H1 (cell line): ENCODE measurements at regions not wholly inside any gene's neighbourhood (a gene's known extent, or its start where the extent isn't known, plus 50 kb on each side); places are given as distances from the start of the nearest gene placed in this dataset.

Experiments used
- BRCA1 ChIP-seq: IDR thresholded peaks from 2 replicates; pipeline ENCODE4 v1.6.1; 2012; ENCODE audit warnings: low read depth, low read length, improper control_type of control experiment
- HDAC6 ChIP-seq: IDR thresholded peaks from one replicate; pipeline ENCODE4 v1.7.1; 2012; ENCODE audit warnings: low read depth, mild to moderate bottlenecking, inconsistent platforms, low read length, moderate library complexity
- JUN ChIP-seq: IDR thresholded peaks from 2 replicates; pipeline ENCODE4 v1.6.1; 2011; ENCODE audit warnings: low read depth, mild to moderate bottlenecking, improper control_type of control experiment, low read length
- NRF1 ChIP-seq: IDR thresholded peaks from 2 replicates; pipeline ENCODE4 v1.6.1; 2011; ENCODE audit warnings: mild to moderate bottlenecking, low read depth, low read length, improper control_type of control experiment
- POLR2A ChIP-seq, 2 experiments: IDR thresholded peaks; 1 replicate in 1 of 2; 2 replicates in 1 of 2; pipeline ENCODE4 v1.6.1; 2011; ENCODE audit warnings: low read depth in 2 of 2, low read length in 2 of 2, mild to moderate bottlenecking in 2 of 2; ENCODE audit errors: control extremely low read depth in 1 of 2
- RAD21 ChIP-seq, 2 experiments: IDR thresholded peaks in 1 of 2; conservative IDR thresholded peaks in 1 of 2; 2 replicates each; pipeline ENCODE4 v1.6.1; 2011; ENCODE audit warnings: low read depth in 2 of 2, low read length in 2 of 2, improper control_type of control experiment in 1 of 2, inconsistent platforms in 1 of 2, mild to moderate bottlenecking in 1 of 2, moderate library complexity in 1 of 2
- TAF7 ChIP-seq: optimal IDR thresholded peaks from 2 replicates; pipeline ENCODE3; 2011; ENCODE audit warnings: low read depth, mild to moderate bottlenecking, inconsistent platforms, low read length, moderate library complexity, borderline replicate concordance
- YY1 ChIP-seq: IDR thresholded peaks from 2 replicates; pipeline ENCODE4 v1.6.1; 2011; ENCODE audit warnings: low read depth, mild to moderate bottlenecking, low read length
- TF ChIP-seq, protein P1 (sequence below), 3 experiments: IDR thresholded peaks; 1 replicate in 2 of 3; 2 replicates in 1 of 3; pipeline versions ENCODE4 v1.5.1 to v1.6.1; 2011; ENCODE audit warnings: low read length in 3 of 3, mild to moderate bottlenecking in 3 of 3, inconsistent platforms in 2 of 3, low read depth in 1 of 3, moderate library complexity in 1 of 3; ENCODE audit not compliant: insufficient read depth in 1 of 3; ENCODE audit errors: control extremely low read depth in 1 of 3

DNA sequence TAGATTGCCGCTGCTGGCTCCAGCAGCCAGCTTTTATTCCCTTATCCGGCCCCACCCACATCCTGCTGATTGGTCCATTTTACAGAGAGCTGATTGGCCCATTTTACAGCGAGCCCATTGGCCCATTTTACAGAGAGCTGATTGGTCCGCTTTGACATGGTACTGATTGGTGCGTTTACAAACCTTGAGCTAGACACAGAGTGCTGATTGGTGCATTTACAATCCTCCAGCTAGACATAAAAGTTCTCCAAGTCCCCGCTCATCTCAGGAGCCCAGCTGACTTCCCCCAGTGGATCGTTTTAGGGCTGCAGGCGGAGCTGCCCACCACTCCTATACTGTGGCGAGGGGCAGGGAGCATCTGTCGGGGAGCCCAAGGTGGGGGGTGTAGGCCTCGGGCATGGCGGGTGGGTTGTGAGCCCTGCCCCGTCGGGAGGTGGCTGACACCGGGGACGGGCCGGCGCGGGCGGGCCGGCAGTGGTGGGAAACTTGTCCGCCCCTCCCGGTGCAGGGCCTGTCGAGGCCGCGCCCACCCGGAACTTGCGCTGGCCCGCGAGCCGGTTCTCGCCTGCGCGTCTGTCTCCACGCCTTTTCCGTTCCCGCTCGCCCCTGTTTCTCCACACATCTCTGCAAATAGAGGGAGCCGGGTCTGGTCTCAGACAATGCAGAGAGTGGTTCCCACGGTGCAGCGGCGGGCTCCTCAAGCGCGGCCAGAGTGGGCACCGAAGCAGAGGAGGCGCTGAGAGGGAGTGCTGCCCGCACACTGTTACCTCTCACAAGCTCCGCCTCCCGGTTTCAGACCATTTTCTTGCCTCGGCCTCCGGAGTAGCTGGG lies 86.1 kb upstream of the STMND1 start (continued):
- TF ChIP-seq HDAC6 (no peak), TAF7 (no peak), NRF1 (no peak), JUN (no peak), BRCA1 (no peak), POLR2A (IDR thresholded peaks at IDR 0.05; ENCODE audit: control extremely low read depth in 1 of 2, low read depth in 2 of 2, low read length in 2 of 2) (no peak), YY1 (no peak), RAD21 (IDR thresholded peaks at IDR 0.05 in 1 of 2, conservative IDR thresholded peaks at IDR 0.05 in 1 of 2; ENCODE audit: low read depth in 2 of 2, low read length in 2 of 2) (no peak)
- TF ChIP-seq, protein P1, sequence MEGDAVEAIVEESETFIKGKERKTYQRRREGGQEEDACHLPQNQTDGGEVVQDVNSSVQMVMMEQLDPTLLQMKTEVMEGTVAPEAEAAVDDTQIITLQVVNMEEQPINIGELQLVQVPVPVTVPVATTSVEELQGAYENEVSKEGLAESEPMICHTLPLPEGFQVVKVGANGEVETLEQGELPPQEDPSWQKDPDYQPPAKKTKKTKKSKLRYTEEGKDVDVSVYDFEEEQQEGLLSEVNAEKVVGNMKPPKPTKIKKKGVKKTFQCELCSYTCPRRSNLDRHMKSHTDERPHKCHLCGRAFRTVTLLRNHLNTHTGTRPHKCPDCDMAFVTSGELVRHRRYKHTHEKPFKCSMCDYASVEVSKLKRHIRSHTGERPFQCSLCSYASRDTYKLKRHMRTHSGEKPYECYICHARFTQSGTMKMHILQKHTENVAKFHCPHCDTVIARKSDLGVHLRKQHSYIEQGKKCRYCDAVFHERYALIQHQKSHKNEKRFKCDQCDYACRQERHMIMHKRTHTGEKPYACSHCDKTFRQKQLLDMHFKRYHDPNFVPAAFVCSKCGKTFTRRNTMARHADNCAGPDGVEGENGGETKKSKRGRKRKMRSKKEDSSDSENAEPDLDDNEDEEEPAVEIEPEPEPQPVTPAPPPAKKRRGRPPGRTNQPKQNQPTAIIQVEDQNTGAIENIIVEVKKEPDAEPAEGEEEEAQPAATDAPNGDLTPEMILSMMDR (IDR thresholded peaks at IDR 0.05; ENCODE audit: control extremely low read depth in 1 of 3, insufficient read depth in 1 of 3, low read depth in 1 of 3, low read length in 3 of 3): no peak
